Thoracic aorta (tissue), 2 donors: ENCODE measurements at regions not wholly inside any gene's neighbourhood (a gene's known extent, or its start where the extent isn't known, plus 50 kb on each side); places are given as distances from the start of the nearest gene placed in this dataset.

Experiments
- ATAC-seq: fragments of 150-250 bp; one replicate; pipeline ENCODE4 v1.8.0; 2017; ENCODE audit warnings: low read depth; ENCODE audit not compliant: insufficient number of reproducible peaks, low FRiP score
- DNase-seq: peaks from one replicate; pipeline ENCODE4 v3.0.0-alpha.2; 2020; ENCODE audit warnings: low spot score
- H3K27ac ChIP-seq, 2 donors: fragments of 200-600 bp; sonication (generic); 1 replicate in 1 of 2; 2 replicates in 1 of 2; pipeline ENCODE4 v1.5.1; 2016; ENCODE audit warnings: mild to moderate bottlenecking in 2 of 2, moderate library complexity in 2 of 2
- H3K27me3 ChIP-seq: fragments of 200-600 bp; sonication (generic); replicated peaks from 2 replicates; pipeline ENCODE4 v1.6.0; 2016; ENCODE audit warnings: mild to moderate bottlenecking; ENCODE audit not compliant: insufficient read depth
- H3K36me3 ChIP-seq: fragments of 200-600 bp; sonication (generic); one replicate; pipeline ENCODE4 v1.5.1; 2016
- H3K4me1 ChIP-seq, 2 donors: fragments of 200-600 bp; sonication (generic); 1 replicate in 1 of 2; 2 replicates in 1 of 2; pipeline versions ENCODE4 v1.5.1 to v1.6.0; 2016; ENCODE audit warnings: low read depth in 2 of 2, mild to moderate bottlenecking in 1 of 2; ENCODE audit not compliant: control insufficient read depth in 1 of 2
- H3K4me3 ChIP-seq: fragments of 200-600 bp; sonication (generic); 2 replicates; pipeline ENCODE4 v1.5.1; 2016; ENCODE audit warnings: mild to moderate bottlenecking
- H3K9me3 ChIP-seq: fragments of 200-600 bp; sonication (generic); 2 replicates; pipeline ENCODE4 v1.5.1; 2016
- CTCF ChIP-seq: fragments of 200-600 bp; sonication (generic); IDR thresholded peaks from one replicate; pipeline ENCODE4 v1.5.1; 2019; ENCODE audit warnings: antibody characterized with exemption

GRCh38 chr7:22942191-22942590, 71.7 kb downstream of the HYCC1 start:
- ATAC-seq: no peak
- H3K36me3 ChIP-seq: peaks cover 4% of the 10 kb centered on the region
- H3K4me1 ChIP-seq: peaks cover 0 to 6% of the 10 kb centered on the region in 2 donors
- no peak for TF ChIP-seq CTCF
- DNase-seq: no peak
- no peaks in the 10 kb centered on the region for H3K9me3 ChIP-seq
- H3K27ac ChIP-seq: no peak overlapping the region
- H3K27me3 ChIP-seq: no peaks in the 10 kb centered on the region
- H3K4me3 ChIP-seq: no peak overlapping the region

GRCh38 chr7:22939842-22940241, 74.1 kb downstream of the HYCC1 start:
- no peaks in the 10 kb centered on the region for H3K9me3 ChIP-seq
- no peak overlapping the region for H3K4me3 ChIP-seq
- peaks cover 3 to 14% of the 10 kb centered on the region in 2 donors for H3K4me1 ChIP-seq
- DNase-seq (no peak), ATAC-seq (no peak)
- H3K36me3 ChIP-seq: no peaks in the 10 kb centered on the region
- H3K27me3 ChIP-seq: no peaks in the 10 kb centered on the region
- no peak overlapping the region for H3K27ac ChIP-seq
- no peak for TF ChIP-seq CTCF

GRCh38 chr7:22937946-22938345, 76.0 kb downstream of the HYCC1 start:
- H3K27ac ChIP-seq: no peak overlapping the region
- no peaks in the 10 kb centered on the region for H3K36me3 ChIP-seq
- DNase-seq: no peak
- peaks cover 13 to 24% of the 10 kb centered on the region in 2 donors for H3K4me1 ChIP-seq
- ATAC-seq: no peak
- no peak for TF ChIP-seq CTCF
- H3K9me3 ChIP-seq: no peaks in the 10 kb centered on the region
- no peaks in the 10 kb centered on the region for H3K27me3 ChIP-seq
- H3K4me3 ChIP-seq: no peak overlapping the region

GRCh38 chr7:22936246-22936645, 77.7 kb downstream of the HYCC1 start:
- no peak overlapping the region for H3K4me3 ChIP-seq
- H3K4me1 ChIP-seq: peaks cover 13 to 24% of the 10 kb centered on the region in 2 donors
- no peaks in the 10 kb centered on the region for H3K9me3 ChIP-seq
- DNase-seq (no peak), ATAC-seq (no peak)
- TF ChIP-seq CTCF: no peak
- no peaks in the 10 kb centered on the region for H3K27me3 ChIP-seq
- H3K27ac ChIP-seq: no peak overlapping the region
- H3K36me3 ChIP-seq: no peaks in the 10 kb centered on the region

- Histone ChIP-seq H3K27ac (peak overlapping the region in 1 of 2 donors; percentile 72), H3K9me3 (no peaks in the 10 kb centered on the region), H3K4me1 (peaks cover 13 to 24% of the 10 kb centered on the region in 2 donors), H3K4me3 (no peak overlapping the region), H3K27me3 (no peaks in the 10 kb centered on the region), H3K36me3 (no peaks in the 10 kb centered on the region)
- ATAC-seq (no peak), DNase-seq (no peak)
- TF ChIP-seq CTCF: no peak
These were observed 78.7 kb downstream of the HYCC1 start for GRCh38 chr7:22935269-22935668.
